ENCODE measurements at regions not wholly inside any gene's neighbourhood (a gene's known extent, or its start where the extent isn't known, plus 50 kb on each side); places are given as distances from the start of the nearest gene placed in this dataset.

- no peak overlapping the region for H3K4me2 ChIP-seq (ENCODE audit: low read length)
- H3K27me3 ChIP-seq (ENCODE audit: control insufficient read depth, insufficient read depth, low read length) = no peaks in the 10 kb centered on the region
- no peaks in the 10 kb centered on the region for H3K9me3 ChIP-seq (ENCODE audit: control insufficient read depth, low read length)
- H3K4me3 ChIP-seq (ENCODE audit: low read depth, low read length) = no peak overlapping the region
- no peak overlapping the region for H3K27ac ChIP-seq
- TF ChIP-seq CTCF (IDR thresholded peaks at IDR 0.05) = no peak
- no peak overlapping the region for H3K9ac ChIP-seq
- H3K4me1 ChIP-seq = no peaks in the 10 kb centered on the region
- no peaks in the 10 kb centered on the region for H3K79me2 ChIP-seq
- H2AFZ ChIP-seq = no peak overlapping the region
- no peaks in the 10 kb centered on the region for H3K36me3 ChIP-seq (ENCODE audit: control insufficient read depth, insufficient read depth, low read length)
These were observed 348.5 kb upstream of the UMPS start for GRCh38 chr3:124381575-124382333.

GRCh38 chr3:124383051-124383450 lies 347.2 kb upstream of the UMPS start:
- Histone ChIP-seq H2AFZ (no peak overlapping the region), H3K4me3 (ENCODE audit: low read depth, low read length) (no peak overlapping the region), H3K4me1 (no peaks in the 10 kb centered on the region), H3K79me2 (no peaks in the 10 kb centered on the region), H3K27ac (no peak overlapping the region), H3K9ac (no peak overlapping the region), H3K9me3 (ENCODE audit: control insufficient read depth, low read length) (no peaks in the 10 kb centered on the region), H3K36me3 (ENCODE audit: control insufficient read depth, insufficient read depth, low read length) (no peaks in the 10 kb centered on the region), H3K4me2 (ENCODE audit: low read length) (no peak overlapping the region), H3K27me3 (ENCODE audit: control insufficient read depth, insufficient read depth, low read length) (no peaks in the 10 kb centered on the region)
- no peak for TF ChIP-seq CTCF (IDR thresholded peaks at IDR 0.05)

- H3K27ac ChIP-seq = no peak overlapping the region
- no peak overlapping the region for H3K4me2 ChIP-seq (ENCODE audit: low read length)
- no peaks in the 10 kb centered on the region for H3K79me2 ChIP-seq
- H3K27me3 ChIP-seq (ENCODE audit: control insufficient read depth, insufficient read depth, low read length) = no peaks in the 10 kb centered on the region
- TF ChIP-seq CTCF (IDR thresholded peaks at IDR 0.05) = no peak
- H2AFZ ChIP-seq = no peak overlapping the region
- H3K9ac ChIP-seq = no peak overlapping the region
- H3K36me3 ChIP-seq (ENCODE audit: control insufficient read depth, insufficient read depth, low read length) = no peaks in the 10 kb centered on the region
- no peak overlapping the region for H3K4me3 ChIP-seq (ENCODE audit: low read depth, low read length)
- no peaks in the 10 kb centered on the region for H3K4me1 ChIP-seq
- H3K9me3 ChIP-seq (ENCODE audit: control insufficient read depth, low read length) = no peaks in the 10 kb centered on the region
These were observed 346.3 kb upstream of the UMPS start for GRCh38 chr3:124383846-124384466.

GRCh38 chr3:124384527-124384926 lies 345.7 kb upstream of the UMPS start:
- Histone ChIP-seq H3K4me1 (no peaks in the 10 kb centered on the region), H3K27ac (no peak overlapping the region), H3K36me3 (ENCODE audit: control insufficient read depth, insufficient read depth, low read length) (no peaks in the 10 kb centered on the region)

More at GRCh38 chr3:124384527-124384926, 345.7 kb upstream of the UMPS start:
- Histone ChIP-seq H3K4me3 (ENCODE audit: low read depth, low read length) (no peak overlapping the region), H2AFZ (no peak overlapping the region), H3K4me2 (ENCODE audit: low read length) (no peak overlapping the region), H3K79me2 (no peaks in the 10 kb centered on the region), H3K27me3 (ENCODE audit: control insufficient read depth, insufficient read depth, low read length) (no peaks in the 10 kb centered on the region), H3K9ac (no peak overlapping the region), H3K9me3 (ENCODE audit: control insufficient read depth, low read length) (no peaks in the 10 kb centered on the region)
- TF ChIP-seq CTCF (IDR thresholded peaks at IDR 0.05) = no peak

Data from parathyroid adenoma (tissue), 2 donors.